22Rv1 (cell line): ENCODE measurements at regions not wholly inside any gene's neighbourhood (a gene's known extent, or its start where the extent isn't known, plus 50 kb on each side); places are given as distances from the start of the nearest gene placed in this dataset.

ENCODE experiments used
- ZFX ChIP-seq: fragments of 450-650 bp; IDR thresholded peaks from 2 replicates; pipeline ENCODE4 v1.6.1; 2017; ENCODE audit warnings: antibody characterized with exemption, borderline replicate concordance
- TF ChIP-seq, protein P1 (sequence below): fragments of 450-650 bp; IDR thresholded peaks from 2 replicates; pipeline ENCODE4 v1.5.1; 2017; ENCODE audit warnings: mild to moderate bottlenecking

DNA sequence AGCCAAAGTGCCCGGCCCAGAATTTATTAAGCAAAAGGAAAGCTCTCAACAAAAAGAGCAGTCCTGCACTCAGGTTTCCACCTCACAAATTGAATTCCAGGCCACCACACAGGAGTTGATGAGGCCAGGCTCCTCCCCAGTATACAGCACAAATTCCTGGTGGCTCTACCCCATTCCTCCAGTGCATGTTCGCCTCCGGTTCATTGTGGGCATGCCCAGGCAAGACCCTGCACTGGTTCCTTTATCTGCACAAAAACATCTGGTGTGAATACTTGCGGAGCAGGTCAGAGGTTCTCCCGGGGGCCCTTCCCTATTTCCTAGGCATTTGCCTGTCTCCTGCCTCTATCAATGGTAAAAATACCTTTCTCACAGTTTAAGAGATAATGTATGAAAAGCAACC is 195.2 kb upstream of the ANXA10 start:
- TF ChIP-seq, protein P1, sequence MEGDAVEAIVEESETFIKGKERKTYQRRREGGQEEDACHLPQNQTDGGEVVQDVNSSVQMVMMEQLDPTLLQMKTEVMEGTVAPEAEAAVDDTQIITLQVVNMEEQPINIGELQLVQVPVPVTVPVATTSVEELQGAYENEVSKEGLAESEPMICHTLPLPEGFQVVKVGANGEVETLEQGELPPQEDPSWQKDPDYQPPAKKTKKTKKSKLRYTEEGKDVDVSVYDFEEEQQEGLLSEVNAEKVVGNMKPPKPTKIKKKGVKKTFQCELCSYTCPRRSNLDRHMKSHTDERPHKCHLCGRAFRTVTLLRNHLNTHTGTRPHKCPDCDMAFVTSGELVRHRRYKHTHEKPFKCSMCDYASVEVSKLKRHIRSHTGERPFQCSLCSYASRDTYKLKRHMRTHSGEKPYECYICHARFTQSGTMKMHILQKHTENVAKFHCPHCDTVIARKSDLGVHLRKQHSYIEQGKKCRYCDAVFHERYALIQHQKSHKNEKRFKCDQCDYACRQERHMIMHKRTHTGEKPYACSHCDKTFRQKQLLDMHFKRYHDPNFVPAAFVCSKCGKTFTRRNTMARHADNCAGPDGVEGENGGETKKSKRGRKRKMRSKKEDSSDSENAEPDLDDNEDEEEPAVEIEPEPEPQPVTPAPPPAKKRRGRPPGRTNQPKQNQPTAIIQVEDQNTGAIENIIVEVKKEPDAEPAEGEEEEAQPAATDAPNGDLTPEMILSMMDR: no peak
- TF ChIP-seq ZFX: no peak
